Spleen (tissue), 11 donors: ENCODE measurements at regions not wholly inside any gene's neighbourhood (a gene's known extent, or its start where the extent isn't known, plus 50 kb on each side); places are given as distances from the start of the nearest gene placed in this dataset.

Source experiments
- DNase-seq: peaks from one replicate; pipeline ENCODE4 v3.0.0-alpha.2; 2020
- H3K27ac ChIP-seq, 8 donors: fragments of 200-600 bp; sonication (generic) in 7 of 8; 1 replicate in 4 of 8; 2 replicates in 4 of 8; pipeline versions ENCODE4 v1.5.0 to v1.8.0; 2016 to 2021; ENCODE audit warnings: inconsistent platforms in 4 of 8, mild to moderate bottlenecking in 4 of 8, moderate library complexity in 1 of 8
- H3K27me3 ChIP-seq, 7 donors: fragments of 200-600 bp; sonication (generic) in 6 of 7; replicated peaks in 1 of 7; 1 replicate in 4 of 7; 2 replicates in 3 of 7; pipeline versions ENCODE4 v1.5.0 to v1.8.0; 2016 to 2021; ENCODE audit warnings: inconsistent platforms in 3 of 7, mild to moderate bottlenecking in 1 of 7
- H3K36me3 ChIP-seq, 6 donors: fragments of 200-600 bp; sonication (generic) in 5 of 6; 1 replicate in 4 of 6; 2 replicates in 2 of 6; pipeline versions ENCODE4 v1.5.0 to v1.8.0; 2016 to 2021; ENCODE audit warnings: inconsistent platforms in 2 of 6
- H3K4me1 ChIP-seq, 6 donors: fragments of 200-600 bp; sonication (generic) in 5 of 6; 1 replicate in 3 of 6; 2 replicates in 3 of 6; pipeline versions ENCODE4 v1.5.0 to v1.8.0; 2016 to 2021; ENCODE audit warnings: inconsistent platforms in 3 of 6
- H3K4me3 ChIP-seq, 8 donors: fragments of 200-600 bp; sonication (generic) in 7 of 8; 1 replicate in 4 of 8; 2 replicates in 4 of 8; pipeline versions ENCODE4 v1.5.0 to v1.8.0; 2016 to 2021; ENCODE audit warnings: inconsistent platforms in 4 of 8, mild to moderate bottlenecking in 4 of 8, moderate library complexity in 2 of 8
- H3K9me3 ChIP-seq, 8 donors: fragments of 200-600 bp; sonication (generic) in 7 of 8; 1 replicate in 4 of 8; 2 replicates in 4 of 8; pipeline versions ENCODE4 v1.5.0 to v1.8.0; 2016 to 2021; ENCODE audit warnings: inconsistent platforms in 4 of 8
- CTCF ChIP-seq, 11 experiments: fragments of 200-600 bp in 7 of 11; fragments of 450-650 bp in 4 of 11; sonication (generic) in 4 of 11; IDR thresholded peaks in 8 of 11; conservative IDR thresholded peaks in 3 of 11; 1 replicate in 7 of 11; 2 replicates in 4 of 11; pipeline versions ENCODE4 v1.4.0 to v1.8.0; 2016 to 2021; ENCODE audit warnings: antibody characterized with exemption in 11 of 11, inconsistent platforms in 4 of 11, mild to moderate bottlenecking in 1 of 11
- POLR2A ChIP-seq, 3 donors: fragments of 450-650 bp; IDR thresholded peaks; one replicate each; pipeline ENCODE4 v1.5.1; 2017; ENCODE audit warnings: antibody characterized with exemption in 3 of 3, mild to moderate bottlenecking in 1 of 3
- POLR2AphosphoS5 ChIP-seq, 3 donors: sonication (generic); formaldehyde crosslinking; IDR thresholded peaks; one replicate each; pipeline ENCODE4 v1.5.1; 2017; ENCODE audit warnings: antibody characterized with exemption in 3 of 3
- WGBS, 5 donors: extraction: QIAGEN DNeasy Blood & Tissue Kit in 3 of 5; methylation state at CpG; one replicate each; pipeline versions ENCODE4 v1.1.5 to v1.1.7; 2013 to 2018; 5-methylcytosine and 5-hydroxymethylcytosine counted together
- intact Hi-C: fragments of 100-400 bp; cut with DNase I; formaldehyde crosslinking; loops from one replicate; pipeline ENCODE4 v1.15.0; 2023; ENCODE audit warnings: low total_unique reads
- donor health status: healthy with polysubstance abuse.
- donor health status: DM: no; HTN: no; CAD: no; lungs with moderate emphysema.
- donor health status: DM: no; HTN: no; CAD: no.
- donor health status: Bipolar disorder and iron deficiency.
- donor health status: healthy.
- donor health status: DM: no; HTN: no; CAD: no.
- donor health status: DM: yes; HTN: yes; CAD: no.

- H3K27ac ChIP-seq = no peak overlapping the region
- no peak for TF ChIP-seq POLR2AphosphoS5 (IDR thresholded peaks at IDR 0.05)
- H3K9me3 ChIP-seq = no peaks in the 10 kb centered on the region
- no peak for DNase-seq
- intact Hi-C loops = no loop called here
- no peaks in the 10 kb centered on the region for H3K27me3 ChIP-seq
- H3K4me3 ChIP-seq = no peak overlapping the region
- no peaks in the 10 kb centered on the region for H3K36me3 ChIP-seq
- H3K4me1 ChIP-seq = no peaks in the 10 kb centered on the region
Observed at GRCh38 chr12:88958946-88959345, 378.7 kb upstream of the KITLG start.

- Histone ChIP-seq H3K27me3 (no peaks in the 10 kb centered on the region), H3K27ac (no peak overlapping the region), H3K4me1 (no peaks in the 10 kb centered on the region), H3K9me3 (no peaks in the 10 kb centered on the region), H3K4me3 (no peak overlapping the region), H3K36me3 (no peaks in the 10 kb centered on the region)
- intact Hi-C loops = no loop called here
- TF ChIP-seq CTCF (IDR thresholded peaks at IDR 0.05 in 8 of 11, conservative IDR thresholded peaks at IDR 0.05 in 3 of 11) (no peak), POLR2AphosphoS5 (IDR thresholded peaks at IDR 0.05) (no peak), POLR2A (IDR thresholded peaks at IDR 0.05) (no peak)
- no peak for DNase-seq
Observed at GRCh38 chr12:88958153-88958552, 377.9 kb upstream of the KITLG start.

- no peak for DNase-seq
- H3K9me3 ChIP-seq = no peaks in the 10 kb centered on the region
- no peak overlapping the region for H3K4me3 ChIP-seq
- 83 to 93% (median 86%) methylated on average over 3 of the region's 3 CpGs for whole genome bisulfite sequencing, 5 donors
- no peaks in the 10 kb centered on the region for H3K27me3 ChIP-seq
- no peaks in the 10 kb centered on the region for H3K4me1 ChIP-seq
- H3K27ac ChIP-seq = no peak overlapping the region
- intact Hi-C loops = no loop called here
- H3K36me3 ChIP-seq = no peaks in the 10 kb centered on the region
- TF ChIP-seq POLR2A (IDR thresholded peaks at IDR 0.05) = no peak
- no peak for TF ChIP-seq POLR2AphosphoS5 (IDR thresholded peaks at IDR 0.05)
- TF ChIP-seq CTCF (IDR thresholded peaks at IDR 0.05 in 8 of 11, conservative IDR thresholded peaks at IDR 0.05 in 3 of 11) = no peak
Observed at GRCh38 chr12:88957358-88957757, 377.1 kb upstream of the KITLG start.

- H3K4me1 ChIP-seq = no peaks in the 10 kb centered on the region
- H3K27ac ChIP-seq = no peak overlapping the region
- intact Hi-C loops = no loop called here
- no peak overlapping the region for H3K4me3 ChIP-seq
- no peak for DNase-seq
- H3K9me3 ChIP-seq = no peaks in the 10 kb centered on the region
- TF ChIP-seq CTCF (IDR thresholded peaks at IDR 0.05 in 8 of 11, conservative IDR thresholded peaks at IDR 0.05 in 3 of 11) (no peak), POLR2A (IDR thresholded peaks at IDR 0.05) (no peak), POLR2AphosphoS5 (IDR thresholded peaks at IDR 0.05) (no peak)
- no peaks in the 10 kb centered on the region for H3K36me3 ChIP-seq
- H3K27me3 ChIP-seq = no peaks in the 10 kb centered on the region
- 86 to 93% (median 87%) methylated on average over 5 of the region's 5 CpGs for WGBS, 5 donors
Observed at GRCh38 chr12:88955531-88955930, 375.3 kb upstream of the KITLG start.

GRCh38 chr12:88953029-88953586 is 372.8 kb upstream of the KITLG start:
- DNase-seq = no peak
- H3K27ac ChIP-seq = no peak overlapping the region
- intact Hi-C loops = no loop called here
- H3K4me1 ChIP-seq = no peaks in the 10 kb centered on the region
- H3K36me3 ChIP-seq = no peaks in the 10 kb centered on the region
- no peak overlapping the region for H3K4me3 ChIP-seq
- H3K27me3 ChIP-seq = no peaks in the 10 kb centered on the region
- WGBS, 5 donors = 82 to 90% (median 88%) methylated on average over 9 of the region's 9 CpGs
- TF ChIP-seq POLR2AphosphoS5 (IDR thresholded peaks at IDR 0.05) (no peak), CTCF (IDR thresholded peaks at IDR 0.05 in 8 of 11, conservative IDR thresholded peaks at IDR 0.05 in 3 of 11) (no peak), POLR2A (IDR thresholded peaks at IDR 0.05) (no peak)
- peaks cover 0 to 10% (median 0%) of the 10 kb centered on the region in 8 donors for H3K9me3 ChIP-seq
